Forelimb muscle (tissue), 1 donor: ENCODE measurements at regions not wholly inside any gene's neighbourhood (a gene's known extent, or its start where the extent isn't known, plus 50 kb on each side); places are given as distances from the start of the nearest gene placed in this dataset.

ENCODE experiments used
- DNase-seq: peaks from one replicate; pipeline ENCODE4 v3.0.0-alpha.2; 2013; ENCODE audit warnings: low read depth

DNA sequence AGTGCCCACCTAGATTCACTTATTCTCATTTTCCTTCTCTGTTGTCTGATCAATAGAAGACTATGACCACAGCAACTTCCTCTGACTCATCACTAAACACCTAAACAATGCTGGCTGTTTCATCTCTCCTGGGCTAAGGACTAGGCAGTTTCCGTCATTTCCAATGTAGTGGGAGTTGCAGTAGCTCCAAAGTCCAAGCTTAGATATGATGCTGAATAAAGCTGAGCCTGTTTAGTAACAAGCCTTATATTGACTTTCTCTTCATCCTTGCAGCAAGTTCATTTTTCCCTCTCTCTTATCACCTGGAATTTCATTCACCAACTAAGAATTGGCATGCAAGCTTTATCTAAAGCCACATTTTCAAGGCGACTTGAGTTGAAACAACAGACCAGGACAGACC, 53.5 kb upstream of the PCDH9 start:
- no peak for DNase-seq

DNA sequence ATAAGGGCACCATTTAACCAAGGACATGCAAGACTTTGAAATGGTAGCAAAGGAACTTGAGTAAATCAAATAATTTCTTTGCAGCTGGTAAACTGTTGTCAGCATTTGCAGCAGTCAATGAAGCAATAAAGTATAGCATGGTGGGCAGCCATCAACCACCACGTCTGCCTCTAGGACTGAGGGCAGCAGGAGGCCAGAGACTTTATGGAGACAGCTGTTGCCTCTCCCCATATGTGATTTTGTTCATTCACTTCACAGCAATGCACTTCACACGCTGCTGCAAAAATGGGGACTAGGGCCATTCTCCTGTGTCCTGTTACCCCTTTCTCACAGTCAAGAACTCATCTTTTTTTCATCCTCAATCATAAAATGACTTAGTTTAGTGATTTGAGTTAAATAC, 51.3 kb upstream of the PCDH9 start:
- no peak for DNase-seq
